Liver (tissue), 8 donors: ENCODE measurements at regions not wholly inside any gene's neighbourhood (a gene's known extent, or its start where the extent isn't known, plus 50 kb on each side); places are given as distances from the start of the nearest gene placed in this dataset.

ENCODE experiments used
- DNase-seq: peaks from one replicate; pipeline ENCODE4 v3.0.0-alpha.2; 2017; ENCODE audit warnings: low spot score
- H3K27ac ChIP-seq, 2 donors: one replicate each; pipeline ENCODE4 v1.7.0; 2013; ENCODE audit warnings: inconsistent platforms in 2 of 2, low read length in 2 of 2, control low read depth in 1 of 2, low read depth in 1 of 2, mild to moderate bottlenecking in 1 of 2
- H3K27me3 ChIP-seq, 4 donors: one replicate each; pipeline versions ENCODE4 v1.6.1 to v1.7.0; 2013; ENCODE audit warnings: low read length in 3 of 4, inconsistent platforms in 1 of 4, mild to moderate bottlenecking in 1 of 4, moderate library complexity in 1 of 4; ENCODE audit not compliant: control insufficient read depth in 4 of 4, insufficient read depth in 4 of 4
- H3K36me3 ChIP-seq, 4 donors: one replicate each; pipeline versions ENCODE4 v1.6.1 to v1.7.0; 2013; ENCODE audit warnings: low read length in 3 of 4, mild to moderate bottlenecking in 3 of 4, low read depth in 1 of 4, moderate library complexity in 1 of 4; ENCODE audit not compliant: control insufficient read depth in 4 of 4, insufficient read depth in 3 of 4
- H3K4me1 ChIP-seq, 4 donors: one replicate each; pipeline versions ENCODE4 v1.6.1 to v1.7.0; 2013; ENCODE audit warnings: low read length in 3 of 4, mild to moderate bottlenecking in 3 of 4, moderate library complexity in 1 of 4; ENCODE audit not compliant: control insufficient read depth in 4 of 4, insufficient read depth in 4 of 4
- H3K4me3 ChIP-seq, 3 donors: one replicate each; pipeline versions ENCODE4 v1.6.1 to v1.7.0; 2013; ENCODE audit warnings: low read length in 3 of 3, control low read depth in 1 of 3, low read depth in 1 of 3, mild to moderate bottlenecking in 1 of 3
- H3K9ac ChIP-seq, 2 donors: one replicate each; pipeline ENCODE4 v1.7.0; 2013; ENCODE audit warnings: low read length in 2 of 2, mild to moderate bottlenecking in 2 of 2, moderate library complexity in 2 of 2, control low read depth in 1 of 2, low read depth in 1 of 2
- H3K9me3 ChIP-seq, 4 donors: one replicate each; pipeline versions ENCODE4 v1.6.1 to v1.7.0; 2013; ENCODE audit warnings: low read length in 3 of 4; ENCODE audit not compliant: control insufficient read depth in 4 of 4
- ATF3 ChIP-seq: IDR thresholded peaks from 2 replicates; pipeline ENCODE4 v1.6.1; 2016; ENCODE audit warnings: antibody characterized with exemption
- CTCF ChIP-seq: fragments of 150-350 bp; IDR thresholded peaks from 2 replicates; pipeline ENCODE4 v1.5.1; 2017; ENCODE audit warnings: improper control_type of control experiment, low read depth, low read length; ENCODE audit not compliant: missing input control
- EGR1 ChIP-seq, 2 donors: IDR thresholded peaks; 2 replicates each; pipeline ENCODE4 v1.6.1; 2016 to 2018; ENCODE audit warnings: antibody characterized with exemption in 2 of 2, low read depth in 2 of 2
- FOXA1 ChIP-seq: IDR thresholded peaks from 2 replicates; pipeline ENCODE4 v1.6.1; 2016; ENCODE audit warnings: antibody characterized with exemption
- FOXA2 ChIP-seq: IDR thresholded peaks from 2 replicates; pipeline ENCODE4 v1.6.1; 2016; ENCODE audit warnings: antibody characterized with exemption
- GABPA ChIP-seq, 2 donors: IDR thresholded peaks in 1 of 2; conservative IDR thresholded peaks in 1 of 2; 2 replicates each; pipeline ENCODE4 v1.6.1; 2016; ENCODE audit warnings: antibody characterized with exemption in 2 of 2, mild to moderate bottlenecking in 1 of 2, moderate library complexity in 1 of 2
- HNF4A ChIP-seq, 2 donors: conservative IDR thresholded peaks; 2 replicates each; pipeline ENCODE4 v1.6.1; 2016; ENCODE audit warnings: antibody characterized with exemption in 2 of 2, mild to moderate bottlenecking in 2 of 2
- HNF4G ChIP-seq: IDR thresholded peaks from 2 replicates; pipeline ENCODE4 v1.6.1; 2016; ENCODE audit warnings: antibody characterized with exemption
- JUND ChIP-seq, 2 donors: IDR thresholded peaks; 2 replicates each; pipeline ENCODE4 v1.6.1; 2016; ENCODE audit warnings: antibody characterized with exemption in 2 of 2
- NR2F2 ChIP-seq: IDR thresholded peaks from 2 replicates; pipeline ENCODE4 v1.6.1; 2016; ENCODE audit warnings: antibody characterized with exemption
- RAD21 ChIP-seq, 2 donors: IDR thresholded peaks; 2 replicates each; pipeline ENCODE4 v1.6.1; 2016; ENCODE audit warnings: antibody characterized with exemption in 2 of 2, mild to moderate bottlenecking in 2 of 2
- SP1 ChIP-seq: IDR thresholded peaks from 2 replicates; pipeline ENCODE4 v1.6.1; 2018; ENCODE audit warnings: antibody characterized with exemption, mild to moderate bottlenecking
- TAF1 ChIP-seq: conservative IDR thresholded peaks from 2 replicates; pipeline ENCODE4 v1.6.1; 2016; ENCODE audit warnings: antibody characterized with exemption, mild to moderate bottlenecking
- YY1 ChIP-seq: IDR thresholded peaks from 2 replicates; pipeline ENCODE4 v1.6.1; 2016; ENCODE audit warnings: antibody characterized with exemption, mild to moderate bottlenecking
- ZBTB33 ChIP-seq: IDR thresholded peaks from 2 replicates; pipeline ENCODE4 v1.6.1; 2016; ENCODE audit warnings: antibody characterized with exemption
- WGBS: extraction: QIAGEN DNeasy Blood & Tissue Kit; methylation state at CpG from one replicate; pipeline ENCODE4 v1.1.7; 2013; 5-methylcytosine and 5-hydroxymethylcytosine counted together
- TF ChIP-seq, protein P1 (sequence below): IDR thresholded peaks from 2 replicates; pipeline ENCODE4 v1.6.1; 2016; ENCODE audit warnings: antibody characterized with exemption, mild to moderate bottlenecking
- TF ChIP-seq, protein P2 (sequence below): IDR thresholded peaks from 2 replicates; pipeline ENCODE4 v1.6.1; 2016; ENCODE audit warnings: antibody characterized with exemption
- donor health status: healthy.
- donor health status: healthy.
- donor health status: healthy.
- donor health status: healthy.
- donor health status: healthy.

- Histone ChIP-seq H3K4me3 (no peak overlapping the region), H3K27me3 (no peaks in the 10 kb centered on the region), H3K36me3 (no peaks in the 10 kb centered on the region), H3K9ac (no peak overlapping the region), H3K27ac (no peak overlapping the region), H3K9me3 (no peaks in the 10 kb centered on the region), H3K4me1 (no peaks in the 10 kb centered on the region)
- no peak for DNase-seq
- TF ChIP-seq, protein P1, sequence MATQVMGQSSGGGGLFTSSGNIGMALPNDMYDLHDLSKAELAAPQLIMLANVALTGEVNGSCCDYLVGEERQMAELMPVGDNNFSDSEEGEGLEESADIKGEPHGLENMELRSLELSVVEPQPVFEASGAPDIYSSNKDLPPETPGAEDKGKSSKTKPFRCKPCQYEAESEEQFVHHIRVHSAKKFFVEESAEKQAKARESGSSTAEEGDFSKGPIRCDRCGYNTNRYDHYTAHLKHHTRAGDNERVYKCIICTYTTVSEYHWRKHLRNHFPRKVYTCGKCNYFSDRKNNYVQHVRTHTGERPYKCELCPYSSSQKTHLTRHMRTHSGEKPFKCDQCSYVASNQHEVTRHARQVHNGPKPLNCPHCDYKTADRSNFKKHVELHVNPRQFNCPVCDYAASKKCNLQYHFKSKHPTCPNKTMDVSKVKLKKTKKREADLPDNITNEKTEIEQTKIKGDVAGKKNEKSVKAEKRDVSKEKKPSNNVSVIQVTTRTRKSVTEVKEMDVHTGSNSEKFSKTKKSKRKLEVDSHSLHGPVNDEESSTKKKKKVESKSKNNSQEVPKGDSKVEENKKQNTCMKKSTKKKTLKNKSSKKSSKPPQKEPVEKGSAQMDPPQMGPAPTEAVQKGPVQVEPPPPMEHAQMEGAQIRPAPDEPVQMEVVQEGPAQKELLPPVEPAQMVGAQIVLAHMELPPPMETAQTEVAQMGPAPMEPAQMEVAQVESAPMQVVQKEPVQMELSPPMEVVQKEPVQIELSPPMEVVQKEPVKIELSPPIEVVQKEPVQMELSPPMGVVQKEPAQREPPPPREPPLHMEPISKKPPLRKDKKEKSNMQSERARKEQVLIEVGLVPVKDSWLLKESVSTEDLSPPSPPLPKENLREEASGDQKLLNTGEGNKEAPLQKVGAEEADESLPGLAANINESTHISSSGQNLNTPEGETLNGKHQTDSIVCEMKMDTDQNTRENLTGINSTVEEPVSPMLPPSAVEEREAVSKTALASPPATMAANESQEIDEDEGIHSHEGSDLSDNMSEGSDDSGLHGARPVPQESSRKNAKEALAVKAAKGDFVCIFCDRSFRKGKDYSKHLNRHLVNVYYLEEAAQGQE = no peak
- WGBS = 90% methylated on average over 9 of the region's 9 CpGs
These were observed 104.4 kb upstream of the FOXP4 start for GRCh38 chr6:41441598-41442351.

DNA sequence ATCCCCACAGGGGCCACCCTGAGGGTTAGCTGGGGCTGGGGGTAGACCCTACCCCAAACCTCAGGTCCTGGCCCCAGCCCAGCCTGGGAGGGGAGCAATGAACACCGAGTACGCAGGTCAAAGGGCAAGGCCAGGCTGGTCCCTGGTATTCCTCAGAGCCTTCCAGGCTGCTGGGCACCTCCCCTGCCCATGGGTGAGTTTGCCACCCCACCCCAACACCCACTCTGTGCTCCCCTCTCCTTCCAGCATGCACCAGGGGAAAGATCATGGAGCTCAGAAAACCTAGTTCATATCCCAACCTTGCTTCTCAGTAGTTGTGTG, 103.9 kb upstream of the FOXP4 start:
- TF ChIP-seq, protein P2, sequence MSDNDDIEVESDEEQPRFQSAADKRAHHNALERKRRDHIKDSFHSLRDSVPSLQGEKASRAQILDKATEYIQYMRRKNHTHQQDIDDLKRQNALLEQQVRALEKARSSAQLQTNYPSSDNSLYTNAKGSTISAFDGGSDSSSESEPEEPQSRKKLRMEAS = no peak
- no peak for TF ChIP-seq JUND (IDR thresholded peaks at IDR 0.05)
- no peak for TF ChIP-seq HNF4G
- no peak for TF ChIP-seq CTCF
- no peak for TF ChIP-seq ATF3
- TF ChIP-seq GABPA (IDR thresholded peaks at IDR 0.05 in 1 of 2, conservative IDR thresholded peaks at IDR 0.05 in 1 of 2) = no peak
- no peak for TF ChIP-seq NR2F2
- TF ChIP-seq RAD21 (IDR thresholded peaks at IDR 0.05) = no peak
- no peak for TF ChIP-seq HNF4A (conservative IDR thresholded peaks at IDR 0.05)
- TF ChIP-seq, protein P1 = no peak
- TF ChIP-seq FOXA1 = no peak
- TF ChIP-seq SP1 = no peak
- no peak for TF ChIP-seq FOXA2
- no peak for TF ChIP-seq YY1
- TF ChIP-seq ZBTB33 = no peak
- no peak for TF ChIP-seq TAF1
- TF ChIP-seq EGR1 (IDR thresholded peaks at IDR 0.05; ENCODE audit: low read depth in 2 of 2) = no peak
- no peak overlapping the region for H3K9ac ChIP-seq
- H3K9me3 ChIP-seq = no peaks in the 10 kb centered on the region
- no peaks in the 10 kb centered on the region for H3K27me3 ChIP-seq
- no peak for DNase-seq
- H3K4me3 ChIP-seq = no peak overlapping the region
- H3K4me1 ChIP-seq = no peaks in the 10 kb centered on the region
- H3K36me3 ChIP-seq = no peaks in the 10 kb centered on the region
- 74% methylated on average over 2 of the region's 2 CpGs for WGBS
- H3K27ac ChIP-seq = no peak overlapping the region
